ENCODE measurements at regions not wholly inside any gene's neighbourhood (a gene's known extent, or its start where the extent isn't known, plus 50 kb on each side); places are given as distances from the start of the nearest gene placed in this dataset.

DNA sequence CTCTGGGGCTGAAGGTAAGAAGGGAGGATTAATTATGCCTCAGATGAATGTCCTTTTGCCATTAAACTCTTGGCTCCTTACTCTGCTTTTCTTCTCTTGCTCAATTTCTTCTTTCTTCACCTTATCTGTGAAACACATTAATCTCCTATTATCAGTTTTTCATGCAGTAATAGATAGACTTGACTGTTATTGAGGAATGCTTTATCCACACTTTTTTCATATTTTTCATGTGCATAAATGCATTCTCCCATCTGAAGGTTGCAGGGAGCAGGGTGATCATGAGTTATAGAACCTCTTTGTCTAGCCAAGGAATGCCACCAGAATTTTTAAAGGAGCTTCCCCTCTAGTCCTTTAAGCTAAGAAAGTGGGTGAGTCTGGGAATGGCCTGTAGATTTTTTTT is 66.4 kb upstream of the CD180 start:
- ATAC-seq: no peak
- intact Hi-C loops (cut with DNase I): loop anchor here (10.0 kb wide), 2 partner anchors 132 to 532 kb away; no protein-coding TSS in a partner anchor
- DNase-seq (ENCODE audit: missing footprints): no peak

DNA sequence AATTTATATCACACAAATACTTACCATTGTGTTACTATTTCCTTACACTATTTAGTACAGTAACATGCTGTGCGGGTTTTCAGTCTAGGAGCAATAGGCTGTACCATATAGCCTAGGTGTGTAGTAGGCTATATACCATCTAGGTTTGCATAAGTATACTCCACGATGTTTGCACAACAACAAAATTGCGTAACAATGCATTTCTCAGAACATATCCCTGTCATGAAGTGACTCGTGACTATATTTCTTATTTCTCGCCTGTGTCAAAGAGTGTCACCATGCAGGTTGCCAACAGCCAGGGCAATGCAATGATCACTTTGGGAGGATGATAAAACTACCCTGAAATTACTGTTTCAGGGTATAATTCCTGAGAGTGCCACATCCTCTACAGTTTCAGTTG is 65.6 kb upstream of the CD180 start:
- ATAC-seq: no peak
- no peak for DNase-seq (ENCODE audit: missing footprints)
- intact Hi-C loops (cut with DNase I): loop anchor here (10.0 kb wide), 2 partner anchors 133 to 533 kb away; no protein-coding TSS in a partner anchor

- no peak for DNase-seq (ENCODE audit: missing footprints)
- intact Hi-C loops (cut with DNase I): loop anchor here (10.0 kb wide), 2 partner anchors 135 to 535 kb away; no protein-coding TSS in a partner anchor
- ATAC-seq: no peak
Observed at GRCh38 chr5:67259548-67260215, 63.1 kb upstream of the CD180 start.

GRCh38 chr5:67257500-67257899 is 60.9 kb upstream of the CD180 start:
- no peak for ATAC-seq
- intact Hi-C loops (cut with DNase I): no loop called here
- DNase-seq (ENCODE audit: missing footprints): no peak

DNA sequence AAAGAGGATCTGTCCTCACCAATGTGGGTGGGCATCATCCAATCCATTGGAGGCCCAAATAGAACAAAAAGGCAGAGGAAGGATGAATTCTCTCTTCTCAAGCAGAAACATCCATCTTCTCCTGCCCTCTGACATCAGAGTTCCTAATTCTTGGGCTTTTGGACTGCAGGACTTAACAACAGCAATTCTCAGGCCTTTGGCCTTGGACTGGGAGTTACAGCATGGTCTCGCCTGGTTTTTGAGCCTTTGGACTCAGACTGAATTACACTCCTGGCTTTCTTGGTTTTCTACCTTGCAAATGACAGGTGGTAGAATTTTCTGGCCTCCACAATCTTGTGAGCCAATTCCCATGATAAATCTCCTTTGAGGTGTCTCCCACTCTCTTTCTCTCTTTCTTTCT is 60.5 kb upstream of the CD180 start:
- DNase-seq (ENCODE audit: missing footprints) (no peak), ATAC-seq (no peak)
- intact Hi-C loops (cut with DNase I): no loop called here

DNA sequence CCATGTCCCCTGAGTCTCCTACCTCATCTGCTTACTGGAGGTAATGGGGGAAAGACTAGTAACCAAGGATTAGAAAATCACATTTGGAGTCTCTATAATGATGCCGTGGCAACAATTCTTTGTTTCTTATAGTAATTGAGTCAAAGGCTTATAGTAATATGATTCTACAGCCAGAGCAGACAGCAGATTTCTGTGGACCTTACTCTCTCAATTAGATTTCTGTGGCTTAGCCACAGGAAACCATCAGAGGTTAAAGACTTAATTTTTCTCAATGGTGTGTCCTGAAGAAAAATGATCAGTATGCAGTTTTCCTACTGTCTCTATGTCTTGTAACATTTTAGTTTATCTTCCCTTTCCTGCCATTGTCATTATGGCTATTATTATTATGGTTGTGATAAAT is 59.3 kb upstream of the CD180 start:
- DNase-seq (ENCODE audit: missing footprints) (no peak), ATAC-seq (no peak)
- intact Hi-C loops (cut with DNase I): no loop called here

GRCh38 chr5:67253911-67254310 is 57.3 kb upstream of the CD180 start:
- no peak for DNase-seq (ENCODE audit: missing footprints)
- no peak for ATAC-seq
- intact Hi-C loops (cut with DNase I): no loop called here

GRCh38 chr5:67249590-67249895 is 52.9 kb upstream of the CD180 start:
- intact Hi-C loops (cut with DNase I): loop anchor here (5.0 to 10.0 kb wide), 7 partner anchors 428 to 1713 kb away; partner anchors contain the start of gene PIK3R1
- ATAC-seq: no peak
- DNase-seq (ENCODE audit: missing footprints): no peak

DNA sequence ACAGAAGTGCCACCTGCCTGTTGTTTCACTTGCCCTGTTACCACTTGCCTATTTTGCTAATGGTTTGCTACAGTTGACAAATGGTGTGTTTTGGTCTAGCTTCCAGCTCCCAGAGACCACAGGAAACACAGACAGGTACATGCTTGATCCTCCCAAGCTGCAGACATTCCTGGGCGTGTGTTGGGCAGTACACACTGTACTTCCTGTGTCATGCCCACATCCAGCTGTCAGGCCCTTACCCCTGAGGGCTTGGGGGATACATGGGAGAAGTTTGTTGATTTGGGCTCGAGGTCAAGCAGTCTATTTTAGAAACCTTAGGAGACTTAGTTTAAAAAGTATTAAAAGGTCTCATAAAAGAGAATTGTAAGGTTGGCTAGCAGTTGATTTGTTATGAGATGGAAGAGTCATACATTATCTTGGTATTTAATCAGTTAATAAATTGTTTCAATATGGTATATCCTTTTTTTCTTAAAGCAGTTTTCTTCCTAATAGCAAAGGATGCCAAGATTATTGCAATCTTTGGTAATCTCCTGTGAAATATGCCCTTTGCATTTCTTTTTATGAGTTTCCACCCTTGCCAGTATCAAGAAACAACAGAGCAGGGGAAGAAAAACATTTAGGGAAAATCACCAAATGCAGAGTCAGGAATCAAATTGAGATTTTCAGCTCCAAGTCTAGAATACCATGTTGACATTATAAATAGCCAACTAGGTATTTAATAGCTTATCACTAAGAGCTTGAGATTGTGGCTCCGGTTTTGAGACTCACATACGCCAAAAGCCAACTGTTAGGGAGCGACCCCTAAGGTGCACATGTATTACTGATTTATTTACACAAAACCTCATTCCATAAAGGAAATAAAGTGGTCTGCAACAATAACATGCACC is 52.3 kb upstream of the CD180 start:
- intact Hi-C loops (cut with DNase I): loop anchor here (5.0 to 10.0 kb wide), 7 partner anchors 428 to 1713 kb away; partner anchors contain the start of gene PIK3R1
- no peak for DNase-seq (ENCODE audit: missing footprints)
- ATAC-seq: no peak

GRCh38 chr5:67246546-67247268 is 50.1 kb upstream of the CD180 start:
- DNase-seq (ENCODE audit: missing footprints) (no peak), ATAC-seq (no peak)
- intact Hi-C loops (cut with DNase I): loop anchor here (5.0 to 10.0 kb wide), 7 partner anchors 431 to 1716 kb away; partner anchors contain the start of gene PIK3R1

Measured in Right ventricle myocardium inferior (tissue), 1 donor.